Germinal center (tissue), 1 donor: ENCODE measurements at regions not wholly inside any gene's neighbourhood (a gene's known extent, or its start where the extent isn't known, plus 50 kb on each side); places are given as distances from the start of the nearest gene placed in this dataset.
"Not testable (repeated sequence)": the region's sequence is repeated elsewhere in the genome, so short reads cannot be mapped to it uniquely, and the experiment has no call there.

Source experiments
- DNase-seq: peaks from one replicate; pipeline ENCODE4 v3.0.0; 2012; ENCODE audit warnings: mixed read lengths, low spot score

GRCh38 chr11:116335891-116336290 is 436.9 kb downstream of the BUD13 start:
- DNase-seq: no peak

GRCh38 chr11:116335078-116335477 is 437.7 kb downstream of the BUD13 start:
- no peak for DNase-seq

GRCh38 chr11:116334596-116334995 is 438.2 kb downstream of the BUD13 start:
- DNase-seq: no peak

GRCh38 chr11:116333001-116333535 is 439.7 kb downstream of the BUD13 start:
- no peak for DNase-seq

GRCh38 chr11:116332391-116332790 is 440.4 kb downstream of the BUD13 start:
- DNase-seq: no peak

GRCh38 chr11:116331381-116331780 is 441.4 kb downstream of the BUD13 start:
- no peak for DNase-seq

- no peak for DNase-seq
Observed at GRCh38 chr11:116330439-116331185, 442.2 kb downstream of the BUD13 start.

- no peak for DNase-seq
Observed at GRCh38 chr11:116329354-116330090, 443.3 kb downstream of the BUD13 start.

- DNase-seq: no peak
Observed at GRCh38 chr11:116328851-116329250, 443.9 kb downstream of the BUD13 start.

- DNase-seq: no peak
Observed at GRCh38 chr11:116328391-116328790, 444.4 kb downstream of the BUD13 start.

- DNase-seq: no peak
Observed at GRCh38 chr11:116326146-116326545, 446.6 kb downstream of the BUD13 start.

GRCh38 chr11:116325247-116325646 is 447.5 kb downstream of the BUD13 start:
- DNase-seq: no peak

- not testable (repeated sequence) for DNase-seq
Observed at GRCh38 chr11:116324077-116324476, 448.7 kb downstream of the BUD13 start.

- no peak for DNase-seq
Observed at GRCh38 chr11:116317212-116317611, 455.6 kb downstream of the BUD13 start.

- DNase-seq: no peak
Observed at GRCh38 chr11:116314006-116314405, 458.8 kb downstream of the BUD13 start.

GRCh38 chr11:116312570-116313391 is 460.0 kb downstream of the BUD13 start:
- no peak for DNase-seq

- DNase-seq: no peak
Observed at GRCh38 chr11:116311206-116311605, 461.6 kb downstream of the BUD13 start.

- no peak for DNase-seq
Observed at GRCh38 chr11:116310698-116311097, 462.1 kb downstream of the BUD13 start.

- DNase-seq: no peak
Observed at GRCh38 chr11:116310226-116310625, 462.6 kb downstream of the BUD13 start.

- no peak for DNase-seq
Observed at GRCh38 chr11:116309446-116309845, 463.3 kb downstream of the BUD13 start.

- DNase-seq: no peak
Observed at GRCh38 chr11:116302756-116303155, 470.0 kb downstream of the BUD13 start.

- no peak for DNase-seq
Observed at GRCh38 chr11:116301141-116301540, 471.6 kb downstream of the BUD13 start.
